HCT116 (cell line): ENCODE measurements at regions not wholly inside any gene's neighbourhood (a gene's known extent, or its start where the extent isn't known, plus 50 kb on each side); places are given as distances from the start of the nearest gene placed in this dataset.

Source experiments
- ATAC-seq: fragments of 200-7000 bp; cut with Tn5 transposase; 2 replicates; pipeline ENCODE4 v1.9.1; 2020; ENCODE audit warnings: mild to moderate bottlenecking, moderate library complexity
- BruUV-seq: library from RNA; stranded (reverse); fragments of 400-500 nt; replicated peaks from 2 replicates; lab custom pipeline; 2021; lab: Mats Ljungman, UMichigan
- CTCF ChIA-PET: fragments of 300-600 bp; sonication (Branson Sonifier 250); formaldehyde crosslinking; loops from one replicate; lab custom pipeline; 2021; ENCODE audit warnings: antibody characterized with exemption; lab: Charles Lee
- POLR2A ChIA-PET: fragments of 300-600, 350-600 bp; sonication (Branson Sonifier 250); formaldehyde crosslinking; loops from one replicate; lab custom pipeline; 2021; ENCODE audit warnings: antibody characterized with exemption; lab: Charles Lee
- RAD21 ChIA-PET, 2 experiments: fragments of 300-600 bp; sonication (Branson Sonifier 250); formaldehyde crosslinking; loops; one replicate each; lab custom pipeline; 2023; ENCODE audit warnings: low total read pairs in 2 of 2; ENCODE audit not compliant: uncharacterized antibody in 2 of 2, unreplicated experiment in 2 of 2, low non-redundant PET in 1 of 2; lab: Charles Lee
- DNase-seq: peaks from one replicate; pipeline ENCODE4 v3.0.0-alpha.2; 2010; ENCODE audit warnings: low read depth, low spot score
- H2AFZ ChIP-seq: fragments of 200-600 bp; shearing (Covaris generic), sonication (generic); 2 replicates; pipeline ENCODE4 v1.6.1; 2017; ENCODE audit warnings: low read depth, mixed run types, mixed read lengths, antibody characterized with exemption, low read length; ENCODE audit not compliant: poor library complexity, severe bottlenecking
- H3K27ac ChIP-seq: 2 replicates; pipeline ENCODE4 v1.5.1; 2012; ENCODE audit warnings: low read depth, low read length
- H3K27me3 ChIP-seq: fragments of 200-600 bp; sonication (generic); 2 replicates; pipeline ENCODE4 v1.6.1; 2016; ENCODE audit warnings: mixed run types, low read length, mixed read lengths; ENCODE audit not compliant: insufficient read depth
- H3K36me3 ChIP-seq, 2 experiments: fragments of 200-500 bp in 1 of 2; fragments of 200-600 bp in 1 of 2; sonication (Bioruptor generic) in 1 of 2; sonication (generic) in 1 of 2; 2 replicates each; pipeline versions ENCODE4 v1.5.1 to v1.6.1; 2014 to 2016; ENCODE audit warnings: low read length in 2 of 2, inconsistent platforms in 1 of 2, mixed read lengths in 1 of 2, mixed run types in 1 of 2; ENCODE audit not compliant: insufficient read depth in 2 of 2, control insufficient read depth in 1 of 2
- H3K4me1 ChIP-seq, 2 experiments: fragments of 200-600 bp in 1 of 2; sonication (generic) in 1 of 2; 2 replicates each; pipeline versions ENCODE4 v1.5.1 to v1.6.1; 2012 to 2017; ENCODE audit warnings: low read length in 2 of 2, inconsistent platforms in 1 of 2, mild to moderate bottlenecking in 1 of 2, mixed read lengths in 1 of 2, mixed run types in 1 of 2, moderate library complexity in 1 of 2; ENCODE audit not compliant: insufficient read depth in 2 of 2, control insufficient read depth in 1 of 2
- H3K4me2 ChIP-seq: fragments of 200-600 bp; sonication (generic); 2 replicates; pipeline ENCODE4 v1.6.1; 2017; ENCODE audit warnings: mixed run types, low read length, mixed read lengths
- H3K4me3 ChIP-seq, 2 experiments: fragments of 200-600 bp in 1 of 2; sonication (generic) in 1 of 2; replicated peaks in 1 of 2; 2 replicates each; pipeline ENCODE4 v1.5.1; 2011 to 2016; ENCODE audit warnings: low read length in 2 of 2, control low read depth in 1 of 2, low read depth in 1 of 2, mild to moderate bottlenecking in 1 of 2, mixed read lengths in 1 of 2, mixed run types in 1 of 2
- H3K79me2 ChIP-seq: fragments of 200-600 bp; sonication (generic); 2 replicates; pipeline ENCODE4 v1.6.1; 2017; ENCODE audit warnings: mild to moderate bottlenecking, mixed run types, low read length, moderate library complexity, mixed read lengths; ENCODE audit not compliant: insufficient read depth
- H3K9ac ChIP-seq: fragments of 200-600 bp; sonication (generic); 2 replicates; pipeline ENCODE4 v1.6.1; 2016; ENCODE audit warnings: low read length, mixed read lengths
- H3K9me2 ChIP-seq: fragments of 200-600 bp; sonication (generic), shearing (Covaris generic); 2 replicates; pipeline ENCODE4 v1.6.1; 2017; ENCODE audit warnings: mixed run types, mild to moderate bottlenecking, moderate library complexity; ENCODE audit not compliant: insufficient read depth
- H3K9me3 ChIP-seq, 2 experiments: fragments of 200-500 bp in 1 of 2; fragments of 200-600 bp in 1 of 2; sonication (Bioruptor generic) in 1 of 2; sonication (generic) in 1 of 2; 2 replicates each; pipeline ENCODE4 v1.6.1; 2014 to 2017; ENCODE audit warnings: low read length in 2 of 2, mixed read lengths in 2 of 2, inconsistent platforms in 1 of 2, low read depth in 1 of 2, mild to moderate bottlenecking in 1 of 2, mixed run types in 1 of 2, moderate library complexity in 1 of 2; ENCODE audit not compliant: control insufficient read depth in 1 of 2, insufficient read depth in 1 of 2
- H4K20me1 ChIP-seq: fragments of 200-600 bp; sonication (generic), shearing (Covaris generic); 2 replicates; pipeline ENCODE4 v1.6.1; 2017; ENCODE audit warnings: mixed run types, mild to moderate bottlenecking, moderate library complexity; ENCODE audit not compliant: insufficient read depth
- ATF3 ChIP-seq: IDR thresholded peaks from 2 replicates; pipeline ENCODE4 v1.6.1; 2012
- CBX3 ChIP-seq: IDR thresholded peaks from 2 replicates; pipeline ENCODE4 v1.6.1; 2012; ENCODE audit warnings: low read depth
- CEBPB ChIP-seq: IDR thresholded peaks from 2 replicates; pipeline ENCODE4 v1.6.1; 2012; ENCODE audit warnings: low read depth
- CTCF ChIP-seq, 3 experiments: fragments of 200-600 bp in 1 of 3; sonication (generic) in 1 of 3; IDR thresholded peaks in 2 of 3; conservative IDR thresholded peaks in 1 of 3; 2 replicates each; pipeline ENCODE4 v1.5.1; 2012 to 2017; ENCODE audit warnings: low read depth in 2 of 3, low read length in 2 of 3, antibody characterized with exemption in 1 of 3, borderline replicate concordance in 1 of 3, control low read depth in 1 of 3, mild to moderate bottlenecking in 1 of 3, mixed read lengths in 1 of 3, mixed run types in 1 of 3, moderate library complexity in 1 of 3; ENCODE audit not compliant: insufficient read depth in 1 of 3
- EGR1 ChIP-seq: IDR thresholded peaks from 2 replicates; pipeline ENCODE4 v1.6.1; 2012; ENCODE audit warnings: low read depth
- ELF1 ChIP-seq: IDR thresholded peaks from 2 replicates; pipeline ENCODE4 v1.6.1; 2012; ENCODE audit warnings: low read depth, borderline replicate concordance
- FOSL1 ChIP-seq: IDR thresholded peaks from 2 replicates; pipeline ENCODE4 v1.6.1; 2012; ENCODE audit warnings: low read depth
- POLR2A ChIP-seq: IDR thresholded peaks from 2 replicates; pipeline ENCODE4 v1.7.0; 2011; ENCODE audit warnings: borderline replicate concordance; ENCODE audit not compliant: insufficient read depth, insufficient read length; ENCODE audit errors: extremely low read depth
- POLR2AphosphoS5 ChIP-seq: IDR thresholded peaks from 2 replicates; pipeline ENCODE4 v1.6.1; 2011; ENCODE audit warnings: mild to moderate bottlenecking, low read depth, low read length, moderate library complexity
- SIN3A ChIP-seq: IDR thresholded peaks from 2 replicates; pipeline ENCODE4 v1.6.1; 2012; ENCODE audit warnings: low read depth
- TCF7L2 ChIP-seq: IDR thresholded peaks from 2 replicates; pipeline ENCODE4 v1.7.0; 2011; ENCODE audit warnings: borderline replicate concordance, inconsistent platforms; ENCODE audit not compliant: insufficient read depth, insufficient read length; ENCODE audit errors: extremely low read depth
- ZBTB33 ChIP-seq: IDR thresholded peaks from 2 replicates; pipeline ENCODE4 v1.6.1; 2011; ENCODE audit warnings: mild to moderate bottlenecking, low read length, moderate library complexity; ENCODE audit not compliant: insufficient replicate concordance; ENCODE audit errors: extremely low read depth
- intact Hi-C: fragments of 100-400 bp; cut with micrococcal nuclease; formaldehyde crosslinking; loops from 2 replicates; pipeline ENCODE4 v1.10.0; 2022

- TF ChIP-seq ZBTB33 (no peak), TCF7L2 (no peak), POLR2A (no peak), ATF3 (no peak), CTCF (IDR thresholded peaks at IDR 0.05 in 2 of 3, conservative IDR thresholded peaks at IDR 0.05 in 1 of 3; ENCODE audit: borderline replicate concordance in 1 of 3, insufficient read depth in 1 of 3, low read depth in 2 of 3, low read length in 2 of 3) (no peak), POLR2AphosphoS5 (no peak), CBX3 (no peak), ELF1 (no peak), CEBPB (no peak), EGR1 (no peak), FOSL1 (no peak), SIN3A (no peak)
- TF ChIP-seq, all 23 proteins: peak for 0
- CTCF ChIA-PET, result no interaction called here
- Histone ChIP-seq H3K27ac (no peak overlapping the region), H3K4me3 (no peak overlapping the region), H3K4me1 (no peaks in the 10 kb centered on the region), H3K4me2 (no peak overlapping the region), H2AFZ (no peak overlapping the region), H4K20me1 (no peaks in the 10 kb centered on the region), H3K9me3 (peaks cover 0 to 7% of the 10 kb centered on the region in 2 experiments; a peak in 2 of 4 replicates), H3K79me2 (no peaks in the 10 kb centered on the region), H3K36me3 (no peaks in the 10 kb centered on the region), H3K9me2 (no peaks in the 10 kb centered on the region), H3K9ac (no peak overlapping the region), H3K27me3 (no peaks in the 10 kb centered on the region)
- BruUV-seq, result no TSS peak
- intact Hi-C loops, result no loop called here
- ATAC-seq, result no peak
- POLR2A ChIA-PET, result no interaction called here
- RAD21 ChIA-PET, result no interaction called here
- no peak for DNase-seq
These were observed 436.4 kb upstream of the PCDH15 start for GRCh38 chr10:55237462-55237861.
